ENCODE measurements at regions not wholly inside any gene's neighbourhood (a gene's known extent, or its start where the extent isn't known, plus 50 kb on each side); places are given as distances from the start of the nearest gene placed in this dataset.
"Not testable (repeated sequence)": the region's sequence is repeated elsewhere in the genome, so short reads cannot be mapped to it uniquely, and the experiment has no call there.

DNA sequence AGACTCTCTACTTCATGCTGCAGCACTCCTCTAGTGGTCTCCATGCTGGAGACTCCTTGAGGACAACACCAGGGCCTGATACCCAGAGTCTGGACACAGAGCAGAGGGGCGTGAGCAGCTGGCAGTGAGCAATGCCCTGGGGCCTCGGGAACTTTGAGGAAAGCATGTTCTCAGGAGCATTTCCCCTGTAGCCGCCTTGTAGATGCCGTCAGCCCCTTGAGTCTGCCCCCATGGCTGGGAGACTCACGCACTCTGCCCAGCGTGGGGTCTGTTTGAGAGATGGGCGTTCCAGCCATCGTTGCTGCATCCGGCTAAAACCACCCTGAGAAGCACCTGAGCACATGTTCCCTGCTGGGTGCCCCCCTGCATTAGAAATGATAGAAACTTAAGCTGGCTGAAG is 56.8 kb downstream of the PLXNA1 start:
- Histone ChIP-seq H3K36me3 (ENCODE audit: control insufficient read depth, insufficient read depth, low read length) (no peaks in the 10 kb centered on the region), H3K27me3 (ENCODE audit: control insufficient read depth, insufficient read depth, low read length) (no peaks in the 10 kb centered on the region), H3K4me1 (ENCODE audit: control insufficient read depth, insufficient read depth, low read length) (peaks cover 45% of the 10 kb centered on the region), H3K9ac (ENCODE audit: low read length) (no peak overlapping the region), H3K4me3 (ENCODE audit: low read length) (no peak overlapping the region), H3K9me3 (ENCODE audit: control insufficient read depth, low read length) (no peaks in the 10 kb centered on the region)

DNA sequence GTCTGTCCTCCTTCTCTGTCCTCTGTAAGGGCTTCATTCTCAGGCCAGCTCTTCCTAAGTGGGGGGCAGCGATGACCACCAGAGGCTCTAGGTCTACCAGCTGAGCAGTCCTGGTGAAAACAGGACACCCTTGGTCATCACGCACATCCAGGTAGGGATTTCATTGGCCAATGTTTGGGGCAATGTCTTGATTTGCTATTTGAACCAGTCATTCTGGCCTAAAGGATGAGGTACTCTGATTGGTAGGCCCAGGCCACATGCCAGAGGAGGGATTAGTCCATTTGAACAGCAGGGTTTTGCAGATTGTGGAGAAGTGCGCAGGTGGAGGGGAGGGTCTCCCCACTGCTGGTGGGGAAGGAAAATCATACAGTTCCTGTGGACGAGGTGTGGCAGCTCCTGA is 57.3 kb downstream of the PLXNA1 start:
- no peaks in the 10 kb centered on the region for H3K9me3 ChIP-seq (ENCODE audit: control insufficient read depth, low read length)
- H3K27me3 ChIP-seq (ENCODE audit: control insufficient read depth, insufficient read depth, low read length), result no peaks in the 10 kb centered on the region
- H3K4me3 ChIP-seq (ENCODE audit: low read length), result no peak overlapping the region
- H3K9ac ChIP-seq (ENCODE audit: low read length), result no peak overlapping the region
- H3K36me3 ChIP-seq (ENCODE audit: control insufficient read depth, insufficient read depth, low read length), result no peaks in the 10 kb centered on the region
- peaks cover 40% of the 10 kb centered on the region for H3K4me1 ChIP-seq (ENCODE audit: control insufficient read depth, insufficient read depth, low read length)

DNA sequence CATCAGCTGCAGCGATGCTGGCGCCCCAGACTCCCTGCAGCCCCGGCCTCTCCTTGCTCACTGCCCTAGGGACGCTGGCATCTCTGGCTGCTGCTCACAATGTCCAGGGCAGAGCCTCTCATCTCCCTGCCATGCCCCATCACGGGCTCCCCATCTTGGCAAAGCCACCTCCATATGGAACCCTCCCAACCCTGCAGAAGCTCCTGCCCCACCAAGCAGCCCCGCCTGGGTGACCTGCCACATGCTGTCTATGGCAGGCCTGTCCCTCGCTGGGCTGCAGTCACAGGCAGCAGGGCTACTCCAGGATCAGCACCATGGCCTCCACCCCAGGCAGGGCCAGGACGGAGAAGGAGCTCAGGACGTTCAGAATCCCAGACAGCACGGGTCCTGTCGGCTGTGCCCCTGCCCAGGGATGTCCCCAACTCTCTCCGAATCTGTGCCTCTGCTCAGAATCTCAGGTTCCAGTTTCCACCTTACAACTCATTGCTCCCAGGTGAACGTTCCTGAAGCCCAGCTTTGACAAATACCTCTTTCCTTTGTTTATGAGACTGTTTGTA is 58.4 kb downstream of the PLXNA1 start:
- Histone ChIP-seq H3K27me3 (ENCODE audit: control insufficient read depth, insufficient read depth, low read length) (no peaks in the 10 kb centered on the region), H3K9ac (ENCODE audit: low read length) (no peak overlapping the region), H3K4me1 (ENCODE audit: control insufficient read depth, insufficient read depth, low read length) (peaks cover 29% of the 10 kb centered on the region), H3K9me3 (ENCODE audit: control insufficient read depth, low read length) (no peaks in the 10 kb centered on the region), H3K4me3 (ENCODE audit: low read length) (no peak overlapping the region), H3K36me3 (ENCODE audit: control insufficient read depth, insufficient read depth, low read length) (no peaks in the 10 kb centered on the region)

DNA sequence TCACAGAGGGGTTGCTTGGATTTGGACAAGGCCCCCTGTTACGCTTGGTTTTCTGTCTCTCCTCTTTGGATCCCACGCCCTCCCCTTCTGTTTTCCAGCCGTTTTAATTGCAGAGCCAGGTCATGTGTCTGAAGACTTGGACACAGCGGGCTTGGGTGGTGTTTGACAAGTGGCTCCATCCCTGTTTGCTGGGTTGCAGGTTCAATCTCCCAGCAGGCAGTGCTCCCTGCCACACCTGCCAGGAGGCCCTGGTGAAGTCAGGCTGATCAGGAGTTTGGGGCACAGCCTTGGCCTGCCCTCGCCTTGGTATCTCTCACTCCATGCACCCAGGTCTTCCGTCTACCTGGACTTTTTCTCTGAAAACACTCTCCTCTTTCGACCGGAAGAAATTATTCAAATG is 59.0 kb downstream of the PLXNA1 start:
- Histone ChIP-seq H3K4me1 (ENCODE audit: control insufficient read depth, insufficient read depth, low read length) (peaks cover 23% of the 10 kb centered on the region), H3K9ac (ENCODE audit: low read length) (no peak overlapping the region), H3K4me3 (ENCODE audit: low read length) (no peak overlapping the region), H3K27me3 (ENCODE audit: control insufficient read depth, insufficient read depth, low read length) (no peaks in the 10 kb centered on the region), H3K36me3 (ENCODE audit: control insufficient read depth, insufficient read depth, low read length) (no peaks in the 10 kb centered on the region), H3K9me3 (ENCODE audit: control insufficient read depth, low read length) (no peaks in the 10 kb centered on the region)

DNA sequence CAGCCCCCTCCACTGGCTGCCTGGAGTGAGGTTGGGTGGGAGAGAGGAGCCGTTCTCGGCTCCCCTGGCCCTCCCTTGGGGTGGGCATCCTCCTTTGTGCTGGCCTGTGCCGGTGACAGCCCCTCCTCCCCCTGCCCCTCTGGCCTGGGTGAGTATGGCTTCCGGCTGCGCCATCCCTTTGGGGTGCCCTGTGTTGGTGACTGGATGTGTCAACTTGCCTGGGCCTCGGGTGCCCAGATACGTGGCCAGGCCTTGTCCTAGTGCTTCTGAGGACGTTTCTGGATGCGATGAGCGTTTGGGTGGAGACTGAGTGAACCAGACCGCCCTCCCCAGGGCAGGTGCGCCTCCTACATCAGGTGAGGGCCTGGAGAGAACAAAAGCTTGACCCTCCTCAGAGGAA is 59.7 kb downstream of the PLXNA1 start:
- H3K9ac ChIP-seq (ENCODE audit: low read length), result no peak overlapping the region
- no peaks in the 10 kb centered on the region for H3K36me3 ChIP-seq (ENCODE audit: control insufficient read depth, insufficient read depth, low read length)
- no peaks in the 10 kb centered on the region for H3K9me3 ChIP-seq (ENCODE audit: control insufficient read depth, low read length)
- no peaks in the 10 kb centered on the region for H3K27me3 ChIP-seq (ENCODE audit: control insufficient read depth, insufficient read depth, low read length)
- H3K4me3 ChIP-seq (ENCODE audit: low read length), result no peak overlapping the region
- H3K4me1 ChIP-seq (ENCODE audit: control insufficient read depth, insufficient read depth, low read length), result peaks cover 16% of the 10 kb centered on the region

DNA sequence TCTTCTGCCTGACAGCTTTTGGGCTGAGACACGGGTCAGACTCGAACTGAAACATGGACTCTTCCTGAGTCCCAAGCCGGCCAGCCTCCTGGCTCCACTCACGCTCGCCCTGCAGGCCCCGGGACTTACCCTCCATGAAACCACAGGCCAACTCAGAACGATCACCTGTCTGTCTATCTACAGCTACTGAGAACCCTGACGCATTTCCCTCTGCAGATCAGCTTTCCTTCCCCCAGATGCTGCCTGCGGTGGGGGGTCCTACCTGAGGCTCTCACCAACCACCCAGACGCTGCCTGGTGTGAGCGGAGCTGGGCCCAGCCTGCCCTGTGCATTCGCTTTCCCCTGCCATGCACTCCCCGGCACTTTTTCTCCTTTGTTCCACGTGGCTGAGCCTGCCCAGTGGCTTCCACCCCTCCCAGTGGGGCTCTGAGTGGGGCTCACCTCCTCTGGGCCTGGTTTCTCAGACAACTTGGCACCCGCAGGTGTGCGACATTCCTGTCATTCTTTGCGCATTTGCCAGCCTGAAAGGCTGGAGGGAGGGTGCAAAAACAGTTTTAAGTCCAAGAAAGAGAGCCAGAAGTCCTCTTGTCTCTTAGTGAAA is 60.2 kb downstream of the PLXNA1 start:
- H3K4me3 ChIP-seq (ENCODE audit: low read length), result no peak overlapping the region
- H3K36me3 ChIP-seq (ENCODE audit: control insufficient read depth, insufficient read depth, low read length), result no peaks in the 10 kb centered on the region
- H3K9ac ChIP-seq (ENCODE audit: low read length), result no peak overlapping the region

DNA sequence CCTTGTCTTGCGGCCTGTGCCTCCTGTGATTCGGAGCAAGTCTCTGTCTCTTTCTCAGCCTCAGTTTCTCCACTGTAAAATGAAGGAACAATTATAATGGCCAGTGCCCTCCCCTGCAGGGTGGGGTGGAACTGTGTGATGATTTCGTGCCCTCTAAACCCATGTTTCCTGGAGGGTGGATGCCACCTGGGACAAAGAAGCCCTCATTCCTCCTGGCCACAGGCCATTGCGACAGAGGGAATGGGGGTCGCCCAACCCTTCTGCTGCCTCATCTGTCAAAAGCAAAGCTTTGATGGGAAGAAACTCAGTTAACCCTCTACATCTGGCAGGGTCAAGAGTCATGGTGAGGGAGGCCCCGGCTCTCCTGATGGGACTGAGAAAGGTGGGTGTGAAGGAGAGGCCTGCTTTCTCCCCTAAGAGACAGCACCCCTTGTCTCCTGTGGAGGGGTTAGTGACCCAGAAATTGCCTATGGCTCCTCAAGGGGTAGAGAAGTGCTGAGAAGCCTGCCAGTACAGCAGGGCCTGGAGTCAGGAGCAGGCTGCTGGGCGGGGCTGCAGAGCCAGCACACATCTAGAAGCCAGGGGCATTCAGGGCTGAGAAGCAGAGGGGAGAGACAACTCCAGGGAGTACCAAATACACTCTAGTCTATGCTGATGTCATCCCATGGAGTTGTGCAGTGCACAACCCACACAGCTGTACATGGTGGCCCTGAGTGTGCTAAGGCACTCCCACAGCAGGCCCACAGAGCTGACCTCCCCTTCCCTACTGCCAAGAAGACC is 61.0 kb downstream of the PLXNA1 start:
- Histone ChIP-seq H3K9ac (ENCODE audit: low read length) (no peak overlapping the region), H3K4me1 (ENCODE audit: control insufficient read depth, insufficient read depth, low read length) (peaks cover 12% of the 10 kb centered on the region), H3K36me3 (ENCODE audit: control insufficient read depth, insufficient read depth, low read length) (no peaks in the 10 kb centered on the region), H3K4me3 (ENCODE audit: low read length) (no peak overlapping the region), H3K27me3 (ENCODE audit: control insufficient read depth, insufficient read depth, low read length) (no peaks in the 10 kb centered on the region), H3K9me3 (ENCODE audit: control insufficient read depth, low read length) (no peaks in the 10 kb centered on the region)

More for the DNA sequence above, 60.2 kb downstream of the PLXNA1 start:
- Histone ChIP-seq H3K4me1 (ENCODE audit: control insufficient read depth, insufficient read depth, low read length) (peaks cover 12% of the 10 kb centered on the region), H3K9me3 (ENCODE audit: control insufficient read depth, low read length) (no peaks in the 10 kb centered on the region), H3K27me3 (ENCODE audit: control insufficient read depth, insufficient read depth, low read length) (no peaks in the 10 kb centered on the region)

DNA sequence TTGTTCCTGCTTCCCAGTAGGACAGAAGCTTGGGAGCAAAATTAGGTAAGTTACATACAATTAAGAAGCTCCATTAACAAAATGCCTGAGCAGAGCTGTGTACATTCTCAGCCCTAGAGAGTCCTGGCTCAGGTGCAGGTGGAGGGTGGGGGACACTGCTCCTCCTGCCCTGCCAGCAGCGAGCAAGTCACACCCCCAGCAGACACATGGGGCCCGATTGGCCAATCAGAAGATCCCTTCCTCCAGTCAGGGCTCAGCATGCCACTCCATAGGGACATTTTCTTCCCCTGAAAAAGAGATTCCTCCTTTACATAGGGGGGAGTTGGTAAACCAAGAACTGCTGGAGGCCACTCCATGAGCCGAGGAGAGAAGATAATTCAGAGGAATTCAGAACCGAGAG is 62.1 kb downstream of the PLXNA1 start:
- no peak overlapping the region for H3K4me3 ChIP-seq (ENCODE audit: low read length)
- H3K27me3 ChIP-seq (ENCODE audit: control insufficient read depth, insufficient read depth, low read length), result no peaks in the 10 kb centered on the region

DNA sequence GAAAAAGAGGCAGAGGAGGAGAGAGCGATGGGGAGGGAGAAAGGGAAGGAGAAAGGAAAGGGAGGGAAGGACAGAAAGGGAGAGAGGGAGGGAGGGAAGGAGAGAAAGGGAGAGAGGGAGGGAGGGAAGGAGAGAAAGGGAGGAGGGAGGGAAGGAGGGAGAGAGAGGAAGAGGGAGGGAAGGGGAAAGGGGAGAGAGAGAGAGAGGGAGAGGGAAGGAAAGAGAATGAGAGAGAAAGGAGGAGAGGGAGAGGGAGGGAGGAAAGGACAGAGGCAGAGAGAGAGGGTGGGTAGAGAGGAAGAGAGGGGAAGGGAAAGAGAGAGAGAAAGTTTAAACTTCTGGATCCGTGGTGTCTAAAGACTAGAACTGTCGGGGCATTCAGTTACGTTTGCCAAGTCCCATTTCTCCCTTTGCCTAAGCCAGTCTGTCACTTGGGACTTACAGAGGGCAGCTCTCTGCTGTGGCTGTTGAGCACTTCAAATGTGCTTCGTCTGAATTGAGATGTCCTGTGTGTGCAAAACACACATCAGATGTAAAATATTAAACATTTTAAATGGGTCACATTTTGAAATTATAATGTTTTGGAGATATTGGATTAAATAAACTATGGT is 62.6 kb downstream of the PLXNA1 start:
- no peaks in the 10 kb centered on the region for H3K36me3 ChIP-seq (ENCODE audit: control insufficient read depth, insufficient read depth, low read length)
- H3K4me3 ChIP-seq (ENCODE audit: low read length), result no peak overlapping the region
- H3K4me1 ChIP-seq (ENCODE audit: control insufficient read depth, insufficient read depth, low read length), result peaks cover 12% of the 10 kb centered on the region
- no peaks in the 10 kb centered on the region for H3K27me3 ChIP-seq (ENCODE audit: control insufficient read depth, insufficient read depth, low read length)
- H3K9ac ChIP-seq (ENCODE audit: low read length), result no peak overlapping the region
- H3K9me3 ChIP-seq (ENCODE audit: control insufficient read depth, low read length), result no peaks in the 10 kb centered on the region

More for the DNA sequence above, 62.1 kb downstream of the PLXNA1 start:
- Histone ChIP-seq H3K4me1 (ENCODE audit: control insufficient read depth, insufficient read depth, low read length) (peaks cover 12% of the 10 kb centered on the region), H3K9me3 (ENCODE audit: control insufficient read depth, low read length) (no peaks in the 10 kb centered on the region), H3K36me3 (ENCODE audit: control insufficient read depth, insufficient read depth, low read length) (no peaks in the 10 kb centered on the region), H3K9ac (ENCODE audit: low read length) (no peak overlapping the region)

DNA sequence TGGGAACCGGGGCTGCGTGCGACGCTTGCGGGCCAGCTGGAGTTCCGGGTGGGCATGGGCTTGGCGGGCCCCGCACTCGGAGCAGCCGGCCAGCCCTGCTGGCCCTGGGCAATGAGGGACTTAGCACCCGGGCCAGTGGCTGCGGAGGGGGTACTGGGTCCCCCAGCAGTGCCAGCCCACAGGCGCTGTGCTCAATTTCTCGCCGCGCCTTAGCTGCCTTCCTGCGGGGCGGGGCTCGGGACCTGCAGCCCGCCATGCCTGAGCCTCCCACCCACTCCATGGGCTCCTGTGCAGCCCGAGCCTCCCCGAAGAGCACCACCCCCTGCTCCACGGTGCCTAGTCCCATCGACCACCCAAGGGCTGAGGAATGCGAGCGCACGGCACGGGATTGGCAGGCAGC is 63.8 kb downstream of the PLXNA1 start:
- not testable (repeated sequence) for H3K4me3 ChIP-seq (ENCODE audit: low read length); H3K27me3 ChIP-seq (ENCODE audit: control insufficient read depth, insufficient read depth, low read length); H3K9ac ChIP-seq (ENCODE audit: low read length); H3K9me3 ChIP-seq (ENCODE audit: control insufficient read depth, low read length); H3K36me3 ChIP-seq (ENCODE audit: control insufficient read depth, insufficient read depth, low read length)
- H3K4me1 ChIP-seq (ENCODE audit: control insufficient read depth, insufficient read depth, low read length), result peaks cover 15% of the 10 kb centered on the region

DNA sequence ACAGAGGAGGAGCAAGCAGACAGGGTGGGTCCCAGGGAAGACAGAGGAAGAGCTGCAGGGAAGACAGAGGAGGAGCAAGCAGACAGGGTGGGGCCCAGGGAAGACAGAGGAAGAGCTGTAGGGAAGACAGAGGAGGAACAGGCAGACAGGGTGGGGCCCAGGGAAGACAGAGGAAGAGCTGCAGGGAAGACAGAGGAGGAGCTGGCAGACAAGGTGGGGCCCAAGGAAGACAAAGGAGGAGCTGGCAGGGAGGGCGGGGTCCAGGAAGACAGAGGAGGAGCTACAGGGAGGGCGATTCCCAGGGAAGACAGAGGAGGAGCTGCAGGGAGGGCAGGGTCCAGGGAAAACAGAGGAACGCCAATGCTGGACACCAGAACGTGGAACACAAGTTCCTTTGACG is 66.5 kb downstream of the PLXNA1 start:
- no peaks in the 10 kb centered on the region for H3K9me3 ChIP-seq (ENCODE audit: control insufficient read depth, low read length)
- no peaks in the 10 kb centered on the region for H3K36me3 ChIP-seq (ENCODE audit: control insufficient read depth, insufficient read depth, low read length)
- no peak overlapping the region for H3K9ac ChIP-seq (ENCODE audit: low read length)
- H3K4me3 ChIP-seq (ENCODE audit: low read length), result no peak overlapping the region
- H3K27me3 ChIP-seq (ENCODE audit: control insufficient read depth, insufficient read depth, low read length), result no peaks in the 10 kb centered on the region
- H3K4me1 ChIP-seq (ENCODE audit: control insufficient read depth, insufficient read depth, low read length), result peaks cover 17% of the 10 kb centered on the region

DNA sequence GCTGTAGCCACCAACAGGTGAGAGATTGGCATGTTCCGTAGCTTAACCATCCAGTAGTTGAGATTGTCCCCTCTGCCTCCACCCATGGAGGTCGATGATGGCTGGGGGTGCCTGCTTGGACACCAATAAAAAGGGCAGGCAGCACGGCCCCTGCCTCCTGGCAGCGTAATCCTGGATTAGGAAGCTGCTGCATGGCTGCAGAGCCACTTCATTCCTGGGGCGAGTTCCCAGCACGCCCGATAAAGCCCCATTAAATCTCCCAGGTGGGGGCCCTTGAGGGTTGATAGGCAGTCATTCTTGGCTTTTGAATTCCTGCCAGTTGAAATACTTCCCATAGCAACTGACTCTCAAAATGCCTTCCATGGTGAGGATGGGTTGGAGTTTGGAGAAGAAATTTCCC is 67.8 kb downstream of the PLXNA1 start:
- Histone ChIP-seq H3K9me3 (ENCODE audit: control insufficient read depth, low read length) (no peaks in the 10 kb centered on the region), H3K4me3 (ENCODE audit: low read length) (no peak overlapping the region), H3K36me3 (ENCODE audit: control insufficient read depth, insufficient read depth, low read length) (no peaks in the 10 kb centered on the region), H3K27me3 (ENCODE audit: control insufficient read depth, insufficient read depth, low read length) (no peaks in the 10 kb centered on the region), H3K9ac (ENCODE audit: low read length) (no peak overlapping the region), H3K4me1 (ENCODE audit: control insufficient read depth, insufficient read depth, low read length) (peaks cover 17% of the 10 kb centered on the region)
